HG02840 (cell line): ENCODE measurements at regions not wholly inside any gene's neighbourhood (a gene's known extent, or its start where the extent isn't known, plus 50 kb on each side); places are given as distances from the start of the nearest gene placed in this dataset.
"Not testable (repeated sequence)": the region's sequence is repeated elsewhere in the genome, so short reads cannot be mapped to it uniquely, and the experiment has no call there.

Source experiments
- ATAC-seq: cut with Tn5 transposase; IDR thresholded peaks from one replicate; pipeline ENCODE4 v1.9.1; 2021; ENCODE audit warnings: mild to moderate bottlenecking, moderate library complexity, moderate number of reproducible peaks; ENCODE audit not compliant: unreplicated experiment, low FRiP score

GRCh38 chr6:167227984-167228383, 63.1 kb upstream of the UNC93A start:
- ATAC-seq, result no peak

DNA sequence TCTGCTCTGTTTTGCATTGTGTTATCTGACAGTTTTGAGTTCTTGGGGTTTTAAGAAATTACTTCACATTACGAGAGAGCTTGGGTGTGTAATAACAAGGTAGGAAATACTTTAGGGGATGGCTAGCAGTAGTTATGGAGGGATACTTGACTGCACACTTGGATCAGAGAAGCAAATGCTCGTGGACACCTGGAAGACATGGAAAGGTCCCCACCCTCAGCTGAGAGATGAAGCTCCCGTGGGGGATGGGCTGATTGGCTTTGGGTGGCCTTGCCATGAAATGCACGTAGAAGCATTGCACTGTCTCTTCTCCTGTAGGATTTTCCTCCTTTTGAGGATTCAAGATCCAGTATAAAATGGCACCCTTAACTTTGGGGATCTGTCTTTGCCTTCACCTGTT, 61.5 kb upstream of the UNC93A start:
- no peak for ATAC-seq

DNA sequence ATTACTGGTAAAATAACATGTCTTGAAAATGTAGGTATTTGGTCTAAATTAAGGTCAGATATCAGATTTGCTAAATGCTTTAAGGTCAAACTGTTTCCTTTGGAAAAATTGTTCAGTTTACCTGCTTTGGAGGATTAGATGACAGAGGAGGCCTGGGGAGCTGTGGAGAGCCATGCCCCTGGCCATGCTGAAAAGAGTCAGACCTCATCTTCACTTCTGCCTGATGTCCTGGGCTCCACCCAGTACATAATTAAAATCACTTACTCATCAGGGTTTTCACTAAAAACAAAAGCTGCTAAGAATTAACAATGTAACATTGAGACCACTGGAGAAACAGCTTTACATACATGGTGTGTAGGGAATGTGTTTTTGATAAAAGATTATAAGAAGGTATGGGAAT, 60.8 kb upstream of the UNC93A start:
- ATAC-seq, result no peak

- no peak for ATAC-seq
Observed at GRCh38 chr6:167232356-167232755, 58.8 kb upstream of the UNC93A start.

GRCh38 chr6:167233490-167233889, 57.6 kb upstream of the UNC93A start:
- ATAC-seq, result no peak

DNA sequence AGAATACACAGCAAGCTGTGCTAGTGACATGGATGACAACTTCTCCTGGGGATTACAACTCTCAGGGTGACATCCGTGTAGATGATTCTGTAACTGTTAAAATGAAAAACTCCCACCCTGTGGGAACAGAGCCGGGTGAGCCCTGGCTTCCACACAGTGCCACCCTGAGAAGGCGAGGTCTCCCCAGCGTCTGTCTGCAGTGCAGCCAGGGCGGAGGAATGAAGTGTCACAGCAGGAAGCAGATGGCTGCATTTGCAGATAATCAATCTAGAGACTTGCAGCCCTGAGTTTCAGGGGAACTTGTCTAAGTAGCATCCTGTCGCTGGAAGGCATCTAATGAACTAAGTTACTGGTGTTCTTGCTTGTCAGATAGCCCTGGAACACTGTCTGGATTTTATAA, 56.5 kb upstream of the UNC93A start:
- not testable (repeated sequence) for ATAC-seq

DNA sequence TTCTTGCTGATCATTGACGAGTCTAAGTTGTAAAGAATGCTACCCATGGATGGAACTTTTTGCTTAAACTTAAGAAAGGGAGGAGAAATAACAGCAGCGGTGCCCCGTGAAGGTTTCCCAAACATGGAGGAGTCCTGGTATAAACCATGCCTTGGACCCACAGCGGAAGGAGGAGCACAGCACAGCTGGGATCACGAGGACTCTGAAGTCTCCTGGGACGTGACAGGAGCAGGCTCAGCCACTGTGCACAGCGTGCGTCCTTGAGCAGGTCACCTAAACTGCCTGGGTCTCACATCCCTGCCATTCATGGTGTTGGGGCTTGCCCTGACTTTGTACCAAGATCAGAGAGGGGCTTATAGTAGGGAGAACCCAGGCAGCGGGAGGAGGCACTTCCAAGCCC, 56.1 kb upstream of the UNC93A start:
- ATAC-seq, result no peak

- no peak for ATAC-seq
Observed at GRCh38 chr6:167235421-167236238, 55.5 kb upstream of the UNC93A start.

- no peak for ATAC-seq
Observed at GRCh38 chr6:167236239-167236571, 54.9 kb upstream of the UNC93A start.

- ATAC-seq, result no peak
Observed at GRCh38 chr6:167237438-167238145, 53.5 kb upstream of the UNC93A start.

- ATAC-seq, result no peak
Observed at GRCh38 chr6:167238146-167238693, 52.9 kb upstream of the UNC93A start.

- ATAC-seq, result no peak
Observed at GRCh38 chr6:167238694-167239467, 52.2 kb upstream of the UNC93A start.

- ATAC-seq, result not testable (repeated sequence)
Observed at GRCh38 chr6:167239470-167239869, 51.6 kb upstream of the UNC93A start.

DNA sequence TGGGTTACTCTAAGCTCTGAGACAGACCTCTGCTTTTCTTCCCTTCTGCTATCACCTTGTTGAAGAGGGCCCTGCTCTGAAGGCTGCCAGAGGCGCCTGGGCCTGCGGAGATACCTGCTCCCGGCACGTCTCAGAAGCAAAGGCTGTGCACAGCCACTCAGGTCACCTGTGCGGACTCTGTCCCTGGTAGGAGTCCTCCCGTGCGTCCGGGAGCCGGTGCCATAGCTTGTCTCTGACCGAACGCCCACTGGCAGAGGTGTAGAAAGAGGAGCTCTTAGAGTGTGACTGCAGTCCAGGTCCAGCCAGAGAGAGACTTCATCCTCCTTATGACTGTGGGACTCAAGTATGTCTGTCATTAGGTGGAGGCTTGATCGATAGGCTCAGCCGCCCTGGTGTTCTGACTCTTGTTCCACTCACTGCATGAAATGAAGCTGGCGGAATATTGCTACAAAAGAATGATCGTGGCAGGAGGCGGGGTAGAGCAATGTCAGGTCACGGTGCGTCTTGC, 51.0 kb upstream of the UNC93A start:
- ATAC-seq, result no peak
